NCI-H526 (cell line): ENCODE measurements at regions not wholly inside any gene's neighbourhood (a gene's known extent, or its start where the extent isn't known, plus 50 kb on each side); places are given as distances from the start of the nearest gene placed in this dataset.
A peak's percentile ranks its signal among the peaks of the same experiment; 100 is the strongest.
"Not testable (repeated sequence)": the region's sequence is repeated elsewhere in the genome, so short reads cannot be mapped to it uniquely, and the experiment has no call there.

Source experiments
- DNase-seq, 2 experiments: peaks; one replicate each; lab custom pipeline; 2025; lab: John Stamatoyannopoulos, UW

DNA sequence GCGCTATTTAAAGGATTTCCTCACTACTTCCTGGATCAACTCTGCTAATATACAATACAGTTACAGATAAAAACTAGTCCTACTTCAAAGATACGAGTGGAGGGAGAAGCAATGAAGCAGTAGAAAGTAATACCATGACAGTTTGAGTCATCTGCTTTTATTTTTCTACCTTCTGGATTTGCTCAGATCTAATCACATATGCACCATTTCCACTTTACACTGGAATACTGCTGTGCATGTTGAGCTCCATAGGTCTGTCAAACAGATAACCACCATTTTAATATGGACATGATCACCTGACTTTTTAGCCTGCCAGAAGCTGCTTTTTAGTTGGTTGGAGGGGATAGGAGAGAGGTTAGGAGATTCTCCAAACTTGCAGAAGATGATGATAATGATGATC is 92.5 kb downstream of the MMUT start:
- DNase-seq: no peak

DNA sequence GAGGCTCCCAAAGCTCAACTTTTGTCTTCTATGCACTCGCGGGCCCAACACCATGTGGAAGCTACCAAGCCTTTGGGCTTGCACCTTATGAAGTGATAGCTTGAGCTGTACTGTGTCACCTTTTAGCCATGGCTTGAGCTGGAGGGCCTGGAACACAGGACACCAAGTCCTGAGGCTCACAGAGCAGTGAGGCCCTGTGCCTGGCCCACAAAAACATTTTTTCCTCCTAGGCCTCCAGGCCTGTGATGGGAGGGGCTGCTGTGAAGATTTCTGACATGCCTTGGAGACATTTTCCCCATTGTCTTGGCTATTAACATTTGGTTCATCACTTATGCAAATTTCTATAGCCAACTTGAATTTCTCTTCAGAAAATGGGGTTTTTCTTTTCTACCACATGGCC is 96.5 kb downstream of the MMUT start:
- no peak for DNase-seq

DNA sequence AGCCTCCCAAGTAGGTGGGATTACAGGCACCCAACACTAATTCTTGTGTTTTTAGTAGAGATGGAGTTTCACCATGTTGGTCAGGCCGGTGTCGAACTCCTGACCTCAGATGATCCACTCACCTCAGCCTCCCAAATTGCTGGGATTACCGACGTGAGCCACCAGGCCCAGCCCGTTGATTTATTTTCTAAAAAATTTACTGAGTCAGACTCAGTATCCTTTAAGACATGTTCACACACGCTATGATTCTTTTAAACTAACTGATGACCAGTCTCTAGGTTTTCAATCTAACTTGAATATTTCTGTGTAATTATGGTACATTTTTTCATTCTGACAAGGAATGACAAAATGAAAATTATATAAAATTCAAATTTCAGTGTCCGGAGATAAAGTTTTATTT is 114.5 kb downstream of the MMUT start:
- DNase-seq: no peak

DNA sequence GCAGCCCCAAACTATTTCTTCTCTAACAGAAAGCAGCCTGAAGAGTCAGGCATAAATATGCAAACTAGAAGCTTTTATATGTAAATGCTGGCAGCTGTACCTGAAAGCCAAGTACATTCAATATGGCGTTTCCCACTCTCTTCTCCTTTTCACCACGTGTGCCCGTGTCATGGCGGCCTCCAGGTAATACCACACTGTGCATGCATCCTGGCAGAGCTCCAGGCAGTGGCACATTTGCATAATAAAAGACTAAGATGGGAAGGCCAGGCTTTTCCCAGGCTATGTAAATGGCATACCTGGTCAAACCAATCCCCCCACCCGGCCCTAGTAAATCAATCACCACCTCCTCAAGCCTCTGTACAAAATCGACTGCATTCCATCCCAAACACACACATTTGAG is 120.6 kb downstream of the MMUT start:
- DNase-seq: peak; percentile 95 to 97

DNA sequence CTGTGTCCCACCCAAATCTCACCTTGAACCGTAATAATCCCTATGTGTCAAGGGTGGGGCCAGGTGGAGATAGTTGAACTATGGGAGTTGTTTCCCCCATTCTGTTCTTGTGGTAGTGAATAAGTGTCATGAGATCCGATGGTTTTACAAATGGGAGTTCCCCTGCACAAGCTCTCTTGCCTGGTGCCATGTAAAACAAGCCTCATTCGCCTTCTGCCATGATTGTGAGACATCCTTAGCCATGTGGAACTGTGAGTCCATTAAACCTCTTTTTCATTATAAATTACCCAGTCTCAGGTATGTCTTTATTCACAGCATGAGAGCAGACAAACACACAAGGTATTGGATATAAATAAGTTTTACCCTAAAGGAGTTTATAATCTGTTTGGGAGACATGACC is 121.2 kb downstream of the MMUT start:
- peak in 1 of 2 experiments; percentile 30 for DNase-seq

DNA sequence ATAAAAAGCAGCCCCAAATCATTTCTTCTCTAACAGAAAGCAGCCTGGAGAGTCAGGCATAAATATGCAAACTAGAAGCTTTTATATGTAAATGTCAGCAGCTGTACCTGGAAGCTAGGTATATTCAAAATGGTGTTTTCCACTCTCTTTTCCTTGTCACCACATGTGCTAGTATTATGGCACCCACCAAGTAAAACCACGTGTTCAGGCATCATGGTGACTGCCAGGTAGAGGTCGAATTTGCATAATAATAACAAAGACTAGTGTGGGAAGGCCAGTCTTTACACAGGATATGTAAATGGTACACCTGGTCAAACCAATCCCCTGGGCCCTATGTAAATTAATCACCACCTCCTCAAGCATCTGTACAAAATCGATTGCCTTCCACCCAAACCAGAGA is 124.0 kb downstream of the MMUT start:
- DNase-seq: peak; percentile 73 to 82

DNA sequence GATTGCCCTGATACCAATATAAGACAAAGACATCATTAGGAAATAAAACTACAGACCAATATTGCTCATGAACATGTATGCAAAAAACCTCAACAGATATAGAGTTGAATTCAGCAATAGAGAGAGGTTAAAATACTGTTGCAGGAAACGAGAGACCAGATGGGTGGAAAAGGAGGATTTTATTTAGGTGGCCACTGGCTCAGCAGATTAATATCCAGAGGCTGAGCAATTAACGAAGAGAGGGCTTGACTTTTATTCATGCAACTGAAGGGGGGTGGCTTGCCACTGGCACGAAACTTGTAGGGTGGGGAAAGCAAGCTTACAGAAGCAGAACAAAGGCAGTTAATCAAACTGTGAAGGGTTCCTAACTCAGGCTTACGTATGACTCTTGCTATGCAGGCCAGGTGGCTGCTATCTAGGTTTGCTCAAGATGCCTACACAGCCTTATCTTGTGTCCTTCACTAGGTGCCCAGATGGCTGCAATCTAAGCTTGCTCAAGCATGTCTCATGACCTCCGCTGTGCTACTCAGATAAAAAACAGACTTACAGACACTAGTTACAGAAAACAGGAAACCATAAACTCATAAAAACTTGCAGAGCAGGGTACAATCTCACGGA is 126.4 kb downstream of the MMUT start:
- DNase-seq: no peak

DNA sequence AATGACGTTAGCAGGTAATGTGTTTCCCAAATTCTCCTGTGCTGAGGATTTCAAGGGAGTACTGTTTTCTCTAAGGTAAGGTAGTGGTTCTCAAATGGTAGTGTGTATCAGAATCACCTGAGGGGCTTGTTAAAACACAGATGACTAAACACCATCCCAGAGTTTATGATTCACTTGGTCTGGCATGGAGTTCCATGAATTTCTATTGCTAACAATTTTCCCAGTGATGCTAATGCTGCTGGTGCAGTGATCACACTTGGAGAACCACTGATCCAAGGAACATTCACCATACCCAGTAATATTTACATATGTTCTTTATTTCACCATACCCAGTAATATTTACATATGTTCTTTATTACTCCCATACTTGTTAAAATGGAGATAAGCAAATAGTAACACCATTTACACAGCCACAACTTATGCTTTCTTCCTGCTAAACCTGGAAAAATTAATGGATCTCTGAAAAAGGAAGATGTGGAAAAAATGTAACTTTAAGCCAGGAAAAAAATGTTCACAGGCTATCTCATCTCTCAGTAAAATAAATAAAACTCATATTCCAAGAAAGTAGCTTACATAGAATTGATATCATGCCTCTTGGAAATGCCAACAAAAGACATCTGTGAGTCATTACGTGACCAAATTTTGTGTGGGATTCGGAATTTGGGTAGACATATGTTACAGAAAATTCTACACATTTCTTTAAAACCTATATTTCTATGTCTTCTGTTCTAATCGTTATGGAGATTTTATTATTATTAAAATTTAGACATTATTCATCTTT is 129.5 kb downstream of the MMUT start:
- DNase-seq: peak; percentile 20 to 41

DNA sequence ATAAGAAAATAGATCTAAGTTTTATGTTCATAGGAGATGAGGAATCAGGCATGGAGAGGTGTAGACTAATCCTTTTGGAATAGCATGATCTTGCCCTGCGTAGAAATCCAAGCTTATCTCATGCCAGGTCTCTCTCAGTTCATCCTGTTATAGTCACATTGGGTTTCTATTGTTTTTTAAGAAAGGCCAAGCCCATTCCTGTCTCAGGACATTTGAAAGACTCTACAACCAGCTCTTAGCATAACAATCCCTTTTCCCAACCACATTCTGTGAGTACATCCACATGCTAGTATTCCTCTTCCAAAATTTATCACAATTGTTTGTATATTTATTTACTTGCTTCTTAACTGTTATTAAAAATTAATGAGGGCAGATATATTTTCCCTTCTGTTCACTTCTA is 130.3 kb downstream of the MMUT start:
- no peak for DNase-seq

DNA sequence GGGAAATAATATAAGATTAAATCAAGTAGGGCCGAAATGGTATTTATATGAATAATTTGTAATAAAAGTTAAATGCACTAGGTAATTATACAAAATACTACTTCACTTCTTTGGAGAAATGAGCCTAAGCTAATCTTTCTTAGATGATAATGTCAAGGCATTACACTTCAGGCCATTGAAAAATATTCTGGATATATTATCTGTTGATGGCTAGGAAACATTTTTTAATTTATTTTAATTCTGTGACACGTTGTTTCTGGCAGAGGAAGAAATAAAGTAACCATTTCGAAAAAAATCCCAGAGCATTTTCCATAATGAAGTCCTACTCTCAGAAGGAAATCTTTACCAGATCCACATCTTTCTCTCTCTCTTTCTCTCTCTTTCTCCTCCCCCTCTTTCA is 133.9 kb downstream of the MMUT start:
- no peak for DNase-seq

DNA sequence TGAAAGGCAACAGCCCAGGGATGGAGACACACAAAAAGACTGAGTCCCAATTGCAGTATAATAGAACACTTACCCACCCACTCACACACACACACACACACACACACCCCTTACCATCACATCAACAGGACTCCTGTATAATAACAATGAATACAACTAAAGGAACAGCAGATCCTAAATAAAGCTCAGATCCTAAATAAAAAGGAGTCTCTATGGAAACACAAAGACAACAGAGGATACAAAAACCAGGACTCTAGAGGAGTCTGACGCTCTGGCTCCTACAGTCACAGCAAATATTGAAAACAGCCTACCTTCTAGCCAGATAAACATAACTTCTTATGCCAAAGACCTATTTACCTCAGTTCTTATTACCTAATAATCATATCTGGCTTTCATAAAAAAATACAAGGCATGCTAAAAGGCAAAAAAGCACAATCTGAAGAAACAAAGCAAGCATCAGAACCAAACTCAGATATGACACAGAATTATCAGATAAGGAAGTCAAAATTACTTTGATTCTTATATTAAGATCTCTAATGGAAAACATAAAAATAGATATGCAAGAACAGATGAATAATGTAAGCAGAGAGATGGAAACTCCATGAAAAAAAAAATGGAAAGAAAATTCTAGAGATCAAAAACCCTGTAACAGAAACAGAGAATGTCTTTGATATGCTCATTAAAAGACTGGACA is 134.9 kb downstream of the MMUT start:
- no peak for DNase-seq

DNA sequence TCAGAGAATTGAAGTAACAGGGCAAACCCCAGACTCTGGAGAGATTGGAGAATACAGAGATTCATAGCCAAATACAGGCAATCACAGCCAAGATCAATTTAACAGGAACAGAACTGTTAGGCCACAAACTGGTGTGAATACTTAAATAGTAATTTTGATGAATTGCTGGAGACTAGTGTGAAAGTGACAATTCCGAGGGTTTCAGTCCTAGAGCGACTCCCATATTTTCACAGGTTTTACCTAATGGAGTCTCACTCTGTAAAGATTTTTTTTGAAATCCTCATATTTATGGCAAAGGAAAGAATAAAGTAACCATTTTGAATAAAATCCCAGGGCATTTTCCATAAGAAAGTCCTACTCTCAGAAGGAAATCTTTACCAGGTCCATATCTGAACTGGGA is 135.5 kb downstream of the MMUT start:
- no peak for DNase-seq

DNA sequence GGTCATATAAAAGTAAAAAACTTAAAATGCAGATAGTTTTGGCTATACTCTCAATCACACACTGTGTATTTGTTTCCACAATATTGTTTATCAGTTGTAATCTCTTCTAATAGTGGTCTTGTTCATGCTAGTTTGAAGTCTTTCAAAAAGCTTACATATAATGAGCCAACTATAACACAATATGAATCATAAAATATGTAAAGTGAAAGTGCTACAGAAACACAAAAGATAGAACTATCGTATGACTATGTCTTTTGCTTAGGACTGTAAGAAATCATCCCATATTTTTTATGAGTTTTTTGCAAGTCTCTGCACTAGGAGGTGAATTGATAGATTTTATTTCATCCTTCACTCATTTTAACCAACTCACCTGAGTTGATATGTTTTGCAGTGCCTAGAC is 136.0 kb downstream of the MMUT start:
- DNase-seq: no peak

DNA sequence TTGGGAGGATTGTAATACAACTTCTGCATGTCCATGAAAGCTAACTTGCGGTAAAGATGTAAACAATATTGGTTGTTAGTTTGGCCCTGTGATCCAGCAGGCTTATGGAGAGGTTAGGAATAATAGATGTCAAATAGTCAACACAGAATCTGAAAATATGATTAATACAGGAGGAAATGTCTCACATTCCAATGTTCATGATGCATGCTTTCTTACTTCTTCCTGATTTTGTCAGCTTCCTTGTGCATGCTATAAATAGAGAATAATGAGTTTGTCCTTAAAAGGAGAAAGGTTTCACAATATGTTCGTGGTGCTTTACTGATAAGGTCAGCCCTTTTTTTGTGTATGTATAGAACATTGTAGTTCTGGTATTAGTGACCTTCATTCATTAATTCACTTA is 136.7 kb downstream of the MMUT start:
- no peak for DNase-seq

DNA sequence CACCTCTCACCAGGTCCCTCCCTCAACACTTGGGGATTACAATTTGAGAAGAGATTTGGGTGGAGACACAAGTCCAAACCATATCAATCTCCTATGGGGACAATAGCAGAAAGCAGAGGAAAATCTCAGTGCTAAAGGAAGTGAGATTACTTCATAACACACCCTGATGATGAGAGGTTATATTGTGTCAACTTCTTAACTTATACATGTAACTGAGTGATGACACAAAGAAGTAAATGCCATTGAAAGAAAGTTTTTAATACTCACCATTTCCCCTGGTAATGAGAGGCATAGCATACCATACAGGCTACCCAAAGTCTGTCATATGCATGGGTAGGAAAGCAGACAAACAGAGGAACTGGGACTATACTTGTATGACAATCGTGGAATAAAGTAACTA is 137.2 kb downstream of the MMUT start:
- no peak for DNase-seq

DNA sequence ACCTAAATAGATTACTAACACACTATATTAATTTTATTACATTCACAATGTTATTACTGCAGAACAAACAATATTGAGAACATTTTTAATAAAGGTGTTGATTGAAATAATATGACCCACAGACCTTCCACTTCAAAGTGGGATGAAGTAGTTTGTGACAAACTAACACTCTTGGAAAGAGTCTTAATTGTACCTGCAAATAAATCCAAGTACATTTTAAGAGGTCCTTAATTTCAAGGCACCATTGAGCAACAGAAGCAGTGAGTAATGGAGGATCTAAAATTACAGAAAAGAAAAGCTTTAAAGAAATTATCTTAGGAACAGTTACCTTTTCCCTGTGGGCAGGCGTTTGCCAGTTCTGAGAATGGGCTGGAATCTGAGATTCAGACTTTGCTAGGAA is 140.2 kb downstream of the MMUT start:
- DNase-seq: no peak

DNA sequence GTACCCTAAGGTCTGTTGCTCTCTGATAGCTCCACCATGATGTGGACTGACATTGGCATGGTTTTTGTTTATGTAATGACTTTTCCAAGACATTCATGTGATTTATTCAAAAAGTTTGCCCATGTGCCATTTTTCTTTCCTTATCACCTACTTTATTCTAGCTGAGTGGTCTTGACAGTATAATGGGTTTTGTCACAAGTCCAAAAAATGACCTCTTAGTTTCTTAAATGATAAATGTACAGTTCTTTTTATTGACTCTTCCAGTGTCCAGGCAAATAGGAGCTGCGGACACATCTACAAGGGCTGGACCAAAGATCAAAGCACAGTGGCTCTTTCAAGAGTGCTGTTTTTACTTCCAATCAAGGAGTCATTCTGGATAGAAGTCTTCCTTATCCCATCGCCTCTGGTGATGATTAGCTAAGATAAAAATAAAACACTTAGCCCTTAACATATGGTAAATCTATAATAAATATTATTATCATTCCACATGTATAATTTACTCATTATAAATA is 141.4 kb downstream of the MMUT start:
- DNase-seq: no peak

DNA sequence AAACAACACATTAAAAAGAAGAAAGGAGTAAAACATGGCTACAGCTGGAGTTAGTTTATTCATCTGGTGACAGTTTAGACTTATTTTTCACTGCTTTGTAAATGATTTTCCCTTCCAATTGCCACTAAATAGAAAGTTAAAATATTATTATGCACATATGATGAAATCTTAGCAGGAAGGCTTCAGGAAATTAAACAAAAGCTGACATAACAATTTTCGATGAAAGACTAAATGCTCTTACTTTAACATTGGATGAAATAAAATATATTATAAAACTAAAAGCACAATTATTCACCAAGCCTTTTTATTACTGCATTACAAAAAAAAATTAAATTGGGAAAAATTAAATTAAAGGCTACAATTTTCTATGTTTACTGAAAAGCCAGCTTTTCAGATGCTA is 158.0 kb downstream of the MMUT start:
- DNase-seq: no peak

DNA sequence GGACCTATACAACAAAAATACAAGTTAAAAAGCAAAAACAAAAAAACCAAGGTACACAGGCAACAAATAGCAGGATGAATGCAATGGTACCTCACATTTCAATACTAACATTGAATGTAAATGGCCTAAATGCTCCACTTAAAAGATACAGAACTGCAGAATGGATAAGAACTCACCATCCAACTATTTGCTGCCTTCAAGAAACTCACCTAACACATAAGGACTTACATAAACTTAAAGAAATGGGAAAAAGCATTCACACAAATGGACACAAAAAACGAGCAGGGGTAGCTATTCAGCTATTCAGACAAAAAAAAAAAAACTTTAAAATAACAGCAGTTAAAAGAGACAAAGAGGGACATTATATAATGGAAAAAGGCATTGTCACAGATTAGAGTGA is 158.7 kb downstream of the MMUT start:
- not testable (repeated sequence) for DNase-seq

DNA sequence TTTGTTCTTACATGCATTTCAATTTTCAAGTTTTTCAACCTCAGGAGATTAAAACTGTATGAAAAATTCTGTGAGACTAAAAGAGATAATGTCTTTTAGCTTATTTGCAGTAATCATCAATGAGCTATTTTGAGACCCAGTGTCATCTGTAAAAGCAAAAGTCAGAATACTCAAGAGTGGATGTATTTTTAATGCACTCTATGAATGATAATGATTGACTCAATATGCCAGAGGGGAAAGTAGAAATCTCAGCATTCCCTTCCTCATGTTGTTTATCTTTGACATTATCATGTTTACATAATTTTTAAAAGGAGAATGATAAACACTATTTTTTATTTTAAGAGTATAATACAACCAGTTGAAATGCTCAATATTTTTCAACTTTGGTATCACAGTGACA is 162.1 kb downstream of the MMUT start:
- DNase-seq: no peak

DNA sequence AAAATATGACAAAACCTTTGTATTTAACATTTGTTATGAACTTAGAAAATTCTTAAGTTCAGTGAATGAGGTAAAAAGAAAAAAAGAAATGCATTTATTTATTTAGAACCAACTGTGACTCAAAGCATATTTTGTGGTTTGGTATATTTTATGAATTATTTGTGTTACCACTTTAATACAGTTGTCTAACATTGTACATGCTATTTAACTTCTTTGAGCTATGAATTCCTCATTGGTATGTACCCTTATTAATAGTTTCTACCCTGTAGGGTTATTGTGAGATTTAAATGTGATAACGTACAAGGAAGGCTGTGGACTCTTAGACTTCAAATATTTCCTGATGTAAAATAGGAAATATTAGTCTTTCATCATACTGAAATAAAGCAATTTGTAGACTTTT is 162.6 kb downstream of the MMUT start:
- no peak for DNase-seq

DNA sequence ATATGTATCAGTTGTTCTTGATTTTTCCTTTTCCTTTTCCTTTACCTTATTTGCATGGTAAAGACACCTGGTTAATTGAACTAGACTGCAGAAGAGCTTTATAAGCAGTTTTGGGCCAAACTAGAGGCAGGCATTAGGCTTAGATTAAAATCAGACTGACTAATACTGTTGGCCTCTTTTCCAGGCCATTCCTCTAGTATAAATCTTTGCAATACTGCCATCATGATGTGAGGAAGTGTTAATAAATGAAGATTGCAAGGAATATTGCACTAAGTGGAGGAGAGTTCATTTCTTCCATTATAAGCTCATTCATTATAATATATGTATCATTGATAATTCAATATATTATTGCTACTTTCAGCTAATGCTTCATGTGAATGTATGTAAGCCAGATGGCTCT is 163.8 kb downstream of the MMUT start:
- DNase-seq: no peak

DNA sequence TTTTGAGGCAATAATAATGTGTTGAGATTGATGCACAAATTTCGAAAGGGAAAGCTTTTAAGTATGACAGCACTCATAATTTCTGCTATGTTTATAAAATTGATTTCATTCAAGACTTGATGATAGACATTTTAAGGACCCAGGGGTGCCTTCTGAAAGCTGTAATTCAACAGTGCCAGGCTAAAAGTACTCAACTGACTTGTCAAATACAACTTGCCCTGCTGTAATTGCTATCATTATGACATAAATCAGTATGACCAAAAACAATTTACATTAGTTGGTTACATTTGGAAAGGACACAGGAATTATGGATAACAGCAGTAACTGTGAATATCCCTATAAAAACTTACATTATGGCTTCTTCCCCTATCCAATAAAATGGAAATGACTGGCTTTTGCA is 178.9 kb downstream of the MMUT start:
- no peak for DNase-seq
